ENCODE measurements at regions not wholly inside any gene's neighbourhood (a gene's known extent, or its start where the extent isn't known, plus 50 kb on each side); places are given as distances from the start of the nearest gene placed in this dataset.

DNA sequence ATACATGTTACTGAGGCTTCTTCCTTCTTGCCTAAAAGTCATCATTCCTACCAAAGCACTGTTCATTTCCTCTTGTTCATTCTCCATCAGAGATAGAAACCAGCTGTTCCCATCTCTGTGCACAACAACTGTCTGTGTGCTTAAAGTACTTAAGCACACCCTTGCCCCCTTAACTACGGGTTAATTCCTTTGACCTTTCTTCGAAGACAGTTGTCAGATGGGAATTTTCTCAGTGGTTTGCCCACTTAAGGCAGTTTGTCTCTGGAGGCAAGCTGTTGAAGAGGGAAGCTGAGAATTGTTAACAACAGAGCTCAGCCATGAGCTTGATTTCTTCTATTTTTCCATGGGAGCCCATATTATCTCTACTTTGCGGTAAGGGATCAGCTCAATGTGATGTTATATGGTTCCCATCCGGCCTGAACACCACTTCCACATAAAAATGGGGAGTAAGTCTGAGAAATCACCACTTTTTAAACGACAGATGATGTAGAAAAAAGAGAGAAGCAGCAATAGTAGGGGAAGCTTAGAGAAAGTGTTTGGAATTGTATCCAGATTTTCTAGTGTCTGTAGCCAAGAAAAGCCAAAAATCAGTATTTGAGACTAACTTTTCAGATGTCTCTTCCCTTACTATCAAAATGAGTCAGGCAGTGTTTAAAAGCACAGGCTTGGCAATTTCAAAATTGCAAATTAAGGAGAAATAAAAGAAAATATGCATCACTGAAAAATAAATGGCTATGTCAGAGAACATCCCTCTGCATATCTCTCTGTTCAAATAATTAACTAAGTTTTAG is 194.4 kb downstream of the SLIT2 start:
- no TSS peak for BruUV-seq (replicated peaks)
- ChIA-PET POLR2A (ENCODE audit: unreplicated experiment) (no interaction called here), CTCF (no interaction called here)
- ATAC-seq (no peak), DNase-seq (no peak)
- H3K79me2 ChIP-seq (ENCODE audit: low read length) = no peaks in the 10 kb centered on the region
- TF ChIP-seq EZH2 (IDR thresholded peaks at IDR 0.05; ENCODE audit: low read length, unreplicated experiment) = no peak
- TF ChIP-seq, protein P1, sequence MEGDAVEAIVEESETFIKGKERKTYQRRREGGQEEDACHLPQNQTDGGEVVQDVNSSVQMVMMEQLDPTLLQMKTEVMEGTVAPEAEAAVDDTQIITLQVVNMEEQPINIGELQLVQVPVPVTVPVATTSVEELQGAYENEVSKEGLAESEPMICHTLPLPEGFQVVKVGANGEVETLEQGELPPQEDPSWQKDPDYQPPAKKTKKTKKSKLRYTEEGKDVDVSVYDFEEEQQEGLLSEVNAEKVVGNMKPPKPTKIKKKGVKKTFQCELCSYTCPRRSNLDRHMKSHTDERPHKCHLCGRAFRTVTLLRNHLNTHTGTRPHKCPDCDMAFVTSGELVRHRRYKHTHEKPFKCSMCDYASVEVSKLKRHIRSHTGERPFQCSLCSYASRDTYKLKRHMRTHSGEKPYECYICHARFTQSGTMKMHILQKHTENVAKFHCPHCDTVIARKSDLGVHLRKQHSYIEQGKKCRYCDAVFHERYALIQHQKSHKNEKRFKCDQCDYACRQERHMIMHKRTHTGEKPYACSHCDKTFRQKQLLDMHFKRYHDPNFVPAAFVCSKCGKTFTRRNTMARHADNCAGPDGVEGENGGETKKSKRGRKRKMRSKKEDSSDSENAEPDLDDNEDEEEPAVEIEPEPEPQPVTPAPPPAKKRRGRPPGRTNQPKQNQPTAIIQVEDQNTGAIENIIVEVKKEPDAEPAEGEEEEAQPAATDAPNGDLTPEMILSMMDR (conservative IDR thresholded peaks at IDR 0.05; ENCODE audit: low read depth, low read length) = no peak
- TF ChIP-seq EZH2phosphoT487 (IDR thresholded peaks at IDR 0.05; ENCODE audit: borderline replicate concordance, low read length) = no peak
- intact Hi-C loops (cut with micrococcal nuclease) = no loop called here
- no peak overlapping the region for H3K4me2 ChIP-seq (ENCODE audit: low read length)
- no peak overlapping the region for H2AFZ ChIP-seq (ENCODE audit: low read length)
- H3K9me3 ChIP-seq (ENCODE audit: low read length) = no peaks in the 10 kb centered on the region
- no peak overlapping the region for H3K4me3 ChIP-seq (ENCODE audit: low read length)
- no peak overlapping the region for H3K9ac ChIP-seq (ENCODE audit: low read length)
- H4K20me1 ChIP-seq (ENCODE audit: low read length) = no peaks in the 10 kb centered on the region
- 0 out of 2 replicates have a peak, but pooled peaks cover 4% of the 10 kb centered on the region for H3K4me1 ChIP-seq (ENCODE audit: insufficient read depth, low read length)
- no peaks in the 10 kb centered on the region for H3K27me3 ChIP-seq (ENCODE audit: low read length)
- no peaks in the 10 kb centered on the region for H3F3A ChIP-seq (ENCODE audit: low read length, unreplicated experiment)
- H3K27ac ChIP-seq (ENCODE audit: low read length) = no peak overlapping the region
- no peaks in the 10 kb centered on the region for H3K9me2 ChIP-seq (replicated peaks; ENCODE audit: low read length)
- H3K36me3 ChIP-seq (ENCODE audit: low read depth, low read length) = no peaks in the 10 kb centered on the region

DNA sequence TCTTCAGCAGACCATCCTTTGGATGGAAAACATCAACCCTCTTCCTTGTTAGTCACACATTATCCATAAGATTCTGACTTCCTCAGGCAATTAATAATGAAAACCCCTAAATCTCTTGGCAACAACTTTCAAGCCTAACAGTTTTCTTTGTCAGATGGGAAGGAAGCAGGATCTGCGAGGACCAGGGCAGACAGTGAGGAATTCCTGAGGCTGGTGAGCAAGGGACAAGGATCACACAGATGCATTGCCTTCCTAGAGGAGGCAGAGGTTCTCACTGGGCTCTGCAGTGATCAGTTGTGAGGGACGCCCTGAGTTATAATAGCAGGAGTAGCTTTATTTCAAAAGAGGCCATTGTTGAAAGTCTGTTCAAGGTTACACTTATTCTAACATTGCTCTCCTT is 195.4 kb downstream of the SLIT2 start:
- TF ChIP-seq, protein P1 (conservative IDR thresholded peaks at IDR 0.05; ENCODE audit: low read depth, low read length) = no peak
- TF ChIP-seq EZH2 (IDR thresholded peaks at IDR 0.05; ENCODE audit: low read length, unreplicated experiment) = no peak
- Histone ChIP-seq H3K79me2 (ENCODE audit: low read length) (no peaks in the 10 kb centered on the region), H3K4me2 (ENCODE audit: low read length) (no peak overlapping the region)

DNA sequence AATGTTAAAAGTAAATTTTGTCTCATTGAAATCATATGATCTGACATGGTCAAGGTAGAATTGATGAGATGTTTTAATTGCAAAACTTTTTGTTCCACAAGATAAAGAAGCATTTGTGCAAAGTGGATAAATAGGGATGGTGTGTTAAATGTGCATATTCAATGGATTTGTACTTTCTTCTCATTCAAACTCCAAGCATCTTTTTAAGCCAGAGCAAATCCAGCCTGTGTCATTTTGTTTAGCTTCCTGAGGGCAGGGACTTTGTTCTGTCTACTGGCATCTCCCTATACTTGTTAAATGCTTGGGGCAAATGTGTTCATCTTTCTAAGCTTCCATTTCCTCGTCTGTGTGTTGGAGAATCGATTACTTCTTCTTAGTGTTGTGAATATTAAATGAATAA is 200.3 kb downstream of the SLIT2 start:
- Histone ChIP-seq H3F3A (ENCODE audit: low read length, unreplicated experiment) (no peaks in the 10 kb centered on the region), H3K79me2 (ENCODE audit: low read length) (no peaks in the 10 kb centered on the region), H3K4me2 (ENCODE audit: low read length) (no peak overlapping the region), H3K36me3 (ENCODE audit: low read depth, low read length) (no peaks in the 10 kb centered on the region), H3K9ac (ENCODE audit: low read length) (no peak overlapping the region), H4K20me1 (ENCODE audit: low read length) (no peaks in the 10 kb centered on the region), H3K4me1 (ENCODE audit: insufficient read depth, low read length) (peaks cover 13% of the 10 kb centered on the region), H3K27me3 (ENCODE audit: low read length) (no peaks in the 10 kb centered on the region), H2AFZ (ENCODE audit: low read length) (no peak overlapping the region), H3K9me2 (replicated peaks; ENCODE audit: low read length) (no peaks in the 10 kb centered on the region), H3K9me3 (ENCODE audit: low read length) (no peaks in the 10 kb centered on the region), H3K4me3 (ENCODE audit: low read length) (no peak overlapping the region), H3K27ac (ENCODE audit: low read length) (no peak overlapping the region)
- DNase-seq = no peak
- intact Hi-C loops (cut with micrococcal nuclease) = no loop called here
- TF ChIP-seq, protein P1 (conservative IDR thresholded peaks at IDR 0.05; ENCODE audit: low read depth, low read length) = no peak
- no peak for TF ChIP-seq EZH2phosphoT487 (IDR thresholded peaks at IDR 0.05; ENCODE audit: borderline replicate concordance, low read length)
- TF ChIP-seq EZH2 (IDR thresholded peaks at IDR 0.05; ENCODE audit: low read length, unreplicated experiment) = no peak
- POLR2A ChIA-PET (ENCODE audit: unreplicated experiment) = no interaction called here
- BruUV-seq (replicated peaks) = no TSS peak
- no peak for ATAC-seq
- CTCF ChIA-PET = no interaction called here

More for the DNA sequence above, 195.4 kb downstream of the SLIT2 start:
- no peak for ATAC-seq
- POLR2A ChIA-PET (ENCODE audit: unreplicated experiment) = no interaction called here
- Histone ChIP-seq H3K36me3 (ENCODE audit: low read depth, low read length) (no peaks in the 10 kb centered on the region), H3K4me3 (ENCODE audit: low read length) (no peak overlapping the region), H3K27ac (ENCODE audit: low read length) (no peak overlapping the region), H3F3A (ENCODE audit: low read length, unreplicated experiment) (no peaks in the 10 kb centered on the region), H3K9me2 (replicated peaks; ENCODE audit: low read length) (no peaks in the 10 kb centered on the region), H3K4me1 (ENCODE audit: insufficient read depth, low read length) (0 out of 2 replicates have a peak, but pooled peaks cover 4% of the 10 kb centered on the region), H2AFZ (ENCODE audit: low read length) (no peak overlapping the region), H4K20me1 (ENCODE audit: low read length) (no peaks in the 10 kb centered on the region), H3K9me3 (ENCODE audit: low read length) (no peaks in the 10 kb centered on the region), H3K27me3 (ENCODE audit: low read length) (no peaks in the 10 kb centered on the region), H3K9ac (ENCODE audit: low read length) (no peak overlapping the region)
- DNase-seq = no peak
- CTCF ChIA-PET = no interaction called here
- no TSS peak for BruUV-seq (replicated peaks)
- intact Hi-C loops (cut with micrococcal nuclease) = no loop called here
